ENCODE measurements at regions not wholly inside any gene's neighbourhood (a gene's known extent, or its start where the extent isn't known, plus 50 kb on each side); places are given as distances from the start of the nearest gene placed in this dataset.
"Not testable (repeated sequence)": the region's sequence is repeated elsewhere in the genome, so short reads cannot be mapped to it uniquely, and the experiment has no call there.

DNA sequence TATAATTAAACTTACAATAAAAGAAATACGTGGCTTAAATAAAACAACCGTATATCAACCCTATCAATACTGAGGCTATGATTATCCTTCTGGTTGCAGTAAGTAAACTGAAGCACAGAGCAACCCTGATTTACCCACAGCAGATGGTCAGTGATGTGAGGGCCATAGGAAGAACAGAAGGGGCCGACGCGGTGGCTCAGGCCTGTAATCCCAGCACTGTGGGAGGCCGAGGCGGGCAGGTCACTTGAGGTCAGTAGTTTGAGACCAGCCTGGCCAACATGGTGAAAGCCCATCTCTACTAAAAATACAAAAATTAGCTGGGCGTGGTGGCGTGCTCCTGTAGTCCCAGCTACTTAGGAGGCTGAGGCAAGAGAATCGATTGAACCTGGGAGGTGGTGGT lies 94.2 kb upstream of the SLC25A33 start:
- TF ChIP-seq CTCF (optimal IDR thresholded peaks at IDR 0.05 in 1 of 3, IDR thresholded peaks at IDR 0.05 in 1 of 3, conservative IDR thresholded peaks at IDR 0.05 in 1 of 3; ENCODE audit: extremely low read depth in 1 of 3, insufficient read depth in 2 of 3, low read length in 3 of 3); EZH2 (IDR thresholded peaks at IDR 0.05; ENCODE audit: low read length): not testable (repeated sequence)

Data from keratinocyte (primary cell).